Activated CD8-positive, alpha-beta memory T cell treated with anti-CD3 and anti-CD28 coated beads for 1 hour (primary cell): ENCODE measurements at regions not wholly inside any gene's neighbourhood (a gene's known extent, or its start where the extent isn't known, plus 50 kb on each side); places are given as distances from the start of the nearest gene placed in this dataset.
"Not testable (repeated sequence)": the region's sequence is repeated elsewhere in the genome, so short reads cannot be mapped to it uniquely, and the experiment has no call there.

Experiments
- DNase-seq, 2 donors: peaks; one replicate each; pipeline ENCODE4 v3.0.0-alpha.2; 2020; ENCODE audit warnings: low read depth in 1 of 2; ENCODE audit errors: extremely low read depth in 1 of 2

- DNase-seq, result no peak
Observed at GRCh38 chr12:68984796-68985573, 52.0 kb upstream of the CPM start.

- not testable (repeated sequence) for DNase-seq
Observed at GRCh38 chr12:68997526-68997925, 64.6 kb upstream of the CPM start.

GRCh38 chr12:68998041-68998440 lies 65.1 kb upstream of the CPM start:
- DNase-seq, result no peak

GRCh38 chr12:69000074-69000473 lies 67.1 kb upstream of the CPM start:
- no peak for DNase-seq

- DNase-seq, result no peak
Observed at GRCh38 chr12:69000540-69001243, 67.7 kb upstream of the CPM start.

- DNase-seq, result no peak
Observed at GRCh38 chr12:69001251-69001650, 68.3 kb upstream of the CPM start.

- no peak for DNase-seq
Observed at GRCh38 chr12:69002969-69003368, 70.0 kb upstream of the CPM start.

GRCh38 chr12:69003991-69004390 lies 71.0 kb upstream of the CPM start:
- DNase-seq, result no peak

- no peak for DNase-seq
Observed at GRCh38 chr12:69007101-69007854, 74.3 kb upstream of the CPM start.

- no peak for DNase-seq
Observed at GRCh38 chr12:69007855-69008351, 74.9 kb upstream of the CPM start.

GRCh38 chr12:69008520-69008919 lies 75.5 kb upstream of the CPM start:
- DNase-seq, result no peak

GRCh38 chr12:69014047-69014446 lies 81.1 kb upstream of the CPM start:
- no peak for DNase-seq

- no peak for DNase-seq
Observed at GRCh38 chr12:69015017-69015416, 82.0 kb upstream of the CPM start.

- DNase-seq, result no peak
Observed at GRCh38 chr12:69015831-69016230, 82.9 kb upstream of the CPM start.

GRCh38 chr12:69019082-69019481 lies 86.1 kb upstream of the CPM start:
- no peak for DNase-seq

- no peak for DNase-seq
Observed at GRCh38 chr12:69019910-69020309, 86.9 kb upstream of the CPM start.

GRCh38 chr12:69022674-69023073 lies 89.7 kb upstream of the CPM start:
- no peak for DNase-seq

- no peak for DNase-seq
Observed at GRCh38 chr12:69023840-69024239, 90.9 kb upstream of the CPM start.

- DNase-seq, result no peak
Observed at GRCh38 chr12:69024413-69024812, 91.4 kb upstream of the CPM start.

- DNase-seq, result no peak
Observed at GRCh38 chr12:69024907-69025306, 91.9 kb upstream of the CPM start.

GRCh38 chr12:69026336-69026735 lies 93.4 kb upstream of the CPM start:
- DNase-seq, result no peak
